ENCODE measurements at regions not wholly inside any gene's neighbourhood (a gene's known extent, or its start where the extent isn't known, plus 50 kb on each side); places are given as distances from the start of the nearest gene placed in this dataset.

DNA sequence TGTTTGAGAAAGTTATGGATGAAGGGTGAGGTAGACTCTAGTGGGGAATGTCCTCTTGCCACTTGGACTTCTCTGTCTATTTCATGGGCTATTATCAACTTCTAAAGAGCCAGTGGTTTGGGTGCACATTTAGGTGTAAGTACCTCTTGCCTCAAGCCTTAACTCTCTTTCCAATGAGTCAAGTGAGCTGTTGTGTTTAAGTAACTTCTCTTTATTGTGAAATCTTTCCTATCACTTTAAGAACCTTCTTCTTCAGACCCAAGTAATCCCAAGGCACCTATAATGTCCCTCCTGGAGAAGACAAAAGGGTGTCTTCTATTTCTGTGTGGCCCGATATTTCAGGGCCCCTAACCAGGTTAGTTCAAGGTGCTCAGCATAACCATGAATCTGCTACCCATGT lies 90.5 kb upstream of the VPREB1 start:
- TF ChIP-seq REST (IDR thresholded peaks at IDR 0.05; ENCODE audit: borderline replicate concordance) (no peak), EZH2 (IDR thresholded peaks at IDR 0.05; ENCODE audit: borderline replicate concordance, insufficient read depth, low read length, poor library complexity, severe bottlenecking) (no peak), EP300 (conservative IDR thresholded peaks at IDR 0.05; ENCODE audit: poor library complexity, severe bottlenecking) (no peak), TAF1 (IDR thresholded peaks at IDR 0.05; ENCODE audit: low read depth) (no peak), RAD21 (conservative IDR thresholded peaks at IDR 0.05) (no peak), SMC3 (conservative IDR thresholded peaks at IDR 0.05; ENCODE audit: poor library complexity) (no peak), MXI1 (conservative IDR thresholded peaks at IDR 0.05; ENCODE audit: poor library complexity, severe bottlenecking) (no peak)
- TF ChIP-seq, protein P1, sequence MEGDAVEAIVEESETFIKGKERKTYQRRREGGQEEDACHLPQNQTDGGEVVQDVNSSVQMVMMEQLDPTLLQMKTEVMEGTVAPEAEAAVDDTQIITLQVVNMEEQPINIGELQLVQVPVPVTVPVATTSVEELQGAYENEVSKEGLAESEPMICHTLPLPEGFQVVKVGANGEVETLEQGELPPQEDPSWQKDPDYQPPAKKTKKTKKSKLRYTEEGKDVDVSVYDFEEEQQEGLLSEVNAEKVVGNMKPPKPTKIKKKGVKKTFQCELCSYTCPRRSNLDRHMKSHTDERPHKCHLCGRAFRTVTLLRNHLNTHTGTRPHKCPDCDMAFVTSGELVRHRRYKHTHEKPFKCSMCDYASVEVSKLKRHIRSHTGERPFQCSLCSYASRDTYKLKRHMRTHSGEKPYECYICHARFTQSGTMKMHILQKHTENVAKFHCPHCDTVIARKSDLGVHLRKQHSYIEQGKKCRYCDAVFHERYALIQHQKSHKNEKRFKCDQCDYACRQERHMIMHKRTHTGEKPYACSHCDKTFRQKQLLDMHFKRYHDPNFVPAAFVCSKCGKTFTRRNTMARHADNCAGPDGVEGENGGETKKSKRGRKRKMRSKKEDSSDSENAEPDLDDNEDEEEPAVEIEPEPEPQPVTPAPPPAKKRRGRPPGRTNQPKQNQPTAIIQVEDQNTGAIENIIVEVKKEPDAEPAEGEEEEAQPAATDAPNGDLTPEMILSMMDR (IDR thresholded peaks at IDR 0.05; ENCODE audit: poor library complexity, severe bottlenecking), result no peak
- Histone ChIP-seq H3K27me3 (ENCODE audit: insufficient read depth, low read depth, low read length) (peaks cover 18% of the 10 kb centered on the region), H3K27ac (ENCODE audit: low read length) (no peak overlapping the region), H3K4me2 (ENCODE audit: low read length) (no peak overlapping the region), H2AFZ (ENCODE audit: low read depth, low read length) (no peak overlapping the region), H3F3A (ENCODE audit: insufficient read depth, low read length, poor library complexity, severe bottlenecking) (no peaks in the 10 kb centered on the region), H3K9ac (ENCODE audit: low read length) (no peak overlapping the region), H4K20me1 (ENCODE audit: insufficient read depth) (no peaks in the 10 kb centered on the region), H3K79me2 (replicated peaks; ENCODE audit: insufficient read depth, low read length) (no peaks in the 10 kb centered on the region), H3K36me3 (ENCODE audit: insufficient read depth, low read length) (no peaks in the 10 kb centered on the region), H3K4me3 (ENCODE audit: low read length) (no peak overlapping the region), H3K9me3 (ENCODE audit: low read length) (no peaks in the 10 kb centered on the region), H3K9me2 (ENCODE audit: insufficient read depth, low read length) (no peaks in the 10 kb centered on the region)

- no peaks in the 10 kb centered on the region for H3F3A ChIP-seq (ENCODE audit: insufficient read depth, low read length, poor library complexity, severe bottlenecking)
- no peaks in the 10 kb centered on the region for H3K79me2 ChIP-seq (replicated peaks; ENCODE audit: insufficient read depth, low read length)
- no peaks in the 10 kb centered on the region for H3K9me2 ChIP-seq (ENCODE audit: insufficient read depth, low read length)
- H4K20me1 ChIP-seq (ENCODE audit: insufficient read depth), result no peaks in the 10 kb centered on the region
- no peak overlapping the region for H3K27ac ChIP-seq (ENCODE audit: low read length)
- no peaks in the 10 kb centered on the region for H3K9me3 ChIP-seq (ENCODE audit: low read length)
- no peak overlapping the region for H3K9ac ChIP-seq (ENCODE audit: low read length)
- no peak overlapping the region for H2AFZ ChIP-seq (ENCODE audit: low read depth, low read length)
- H3K36me3 ChIP-seq (ENCODE audit: insufficient read depth, low read length), result no peaks in the 10 kb centered on the region
- no peak overlapping the region for H3K4me3 ChIP-seq (ENCODE audit: low read length)
- H3K27me3 ChIP-seq (ENCODE audit: insufficient read depth, low read depth, low read length), result peaks cover 18% of the 10 kb centered on the region
- H3K4me2 ChIP-seq (ENCODE audit: low read length), result no peak overlapping the region
- no peak for TF ChIP-seq REST (IDR thresholded peaks at IDR 0.05; ENCODE audit: borderline replicate concordance)
- no peak for TF ChIP-seq POLR2AphosphoS5 (IDR thresholded peaks at IDR 0.05)
- TF ChIP-seq, protein P1 (IDR thresholded peaks at IDR 0.05; ENCODE audit: poor library complexity, severe bottlenecking), result no peak
- TF ChIP-seq EZH2 (IDR thresholded peaks at IDR 0.05; ENCODE audit: borderline replicate concordance, insufficient read depth, low read length, poor library complexity, severe bottlenecking), result no peak
- no peak for TF ChIP-seq EP300 (conservative IDR thresholded peaks at IDR 0.05; ENCODE audit: poor library complexity, severe bottlenecking)
- TF ChIP-seq TAF1 (IDR thresholded peaks at IDR 0.05; ENCODE audit: low read depth), result no peak
- no peak for TF ChIP-seq SMC3 (conservative IDR thresholded peaks at IDR 0.05; ENCODE audit: poor library complexity)
- no peak for TF ChIP-seq RAD21 (conservative IDR thresholded peaks at IDR 0.05)
- no peak for TF ChIP-seq MXI1 (conservative IDR thresholded peaks at IDR 0.05; ENCODE audit: poor library complexity, severe bottlenecking)
Observed at GRCh38 chr22:22151308-22151707, 93.3 kb upstream of the VPREB1 start.
